ENCODE measurements at regions not wholly inside any gene's neighbourhood (a gene's known extent, or its start where the extent isn't known, plus 50 kb on each side); places are given as distances from the start of the nearest gene placed in this dataset.
A peak's percentile ranks its signal among the peaks of the same experiment; 100 is the strongest.
"Not testable (repeated sequence)": the region's sequence is repeated elsewhere in the genome, so short reads cannot be mapped to it uniquely, and the experiment has no call there.

- H3K27me3 Mint-ChIP-seq (ENCODE audit: low read depth in 3 of 3), result peaks cover 0 to 3% (median 2%) of the 10 kb centered on the region in 3 donors
- H3K9me3 Mint-ChIP-seq, result no peaks in the 10 kb centered on the region
- no peak for DNase-seq
- peaks cover 60 to 81% of the 10 kb centered on the region in 2 donors for H3K4me1 Mint-ChIP-seq
- H3K27ac Mint-ChIP-seq, result peak overlapping the region in 1 of 6 donors; percentile 76
- peaks cover 0 to 3% (median 0%) of the 10 kb centered on the region in 3 donors for H3K36me3 Mint-ChIP-seq
- no peak overlapping the region for H3K4me3 Mint-ChIP-seq
These were observed 75.1 kb downstream of the HAUS1 start for GRCh38 chr18:46179306-46179705.

GRCh38 chr18:46182633-46183358 is 78.6 kb downstream of the HAUS1 start:
- peaks cover 0 to 3% (median 0%) of the 10 kb centered on the region in 3 donors for H3K36me3 Mint-ChIP-seq
- peaks cover 0 to 4% (median 3%) of the 10 kb centered on the region in 3 donors for H3K27me3 Mint-ChIP-seq (ENCODE audit: low read depth in 3 of 3)
- peak overlapping the region in 3 of 6 donors; percentile 8 to 29 (median 13) for H3K27ac Mint-ChIP-seq
- no peak for DNase-seq
- peaks cover 50 to 69% of the 10 kb centered on the region in 2 donors for H3K4me1 Mint-ChIP-seq
- no peaks in the 10 kb centered on the region for H3K9me3 Mint-ChIP-seq
- H3K4me3 Mint-ChIP-seq, result no peak overlapping the region

GRCh38 chr18:46184296-46184695 is 80.1 kb downstream of the HAUS1 start:
- not testable (repeated sequence) for DNase-seq; H3K36me3 Mint-ChIP-seq; H3K27me3 Mint-ChIP-seq (ENCODE audit: low read depth in 3 of 3); H3K9me3 Mint-ChIP-seq
- Mint-ChIP-seq H3K4me1 (peaks cover 48 to 65% of the 10 kb centered on the region in 2 donors), H3K27ac (peak overlapping the region in 5 of 6 donors; percentile 28 to 72 (median 58)), H3K4me3 (peak overlapping the region in 1 of 5 donors; percentile 36)

- peak overlapping the region in 1 of 5 donors; percentile 36 for H3K4me3 Mint-ChIP-seq
- H3K27me3 Mint-ChIP-seq (ENCODE audit: low read depth in 3 of 3), result peaks cover 0 to 4% (median 3%) of the 10 kb centered on the region in 3 donors
- no peaks in the 10 kb centered on the region for H3K36me3 Mint-ChIP-seq
- peak overlapping the region; percentile 13 to 72 (median 50) for H3K27ac Mint-ChIP-seq
- no peaks in the 10 kb centered on the region for H3K9me3 Mint-ChIP-seq
- peaks cover 46 to 64% of the 10 kb centered on the region in 2 donors for H3K4me1 Mint-ChIP-seq
- no peak for DNase-seq
These were observed 80.5 kb downstream of the HAUS1 start for GRCh38 chr18:46184727-46185126.

GRCh38 chr18:46190667-46191066 is 86.5 kb downstream of the HAUS1 start:
- DNase-seq, result no peak
- H3K4me3 Mint-ChIP-seq, result peak overlapping the region in 1 of 5 donors; percentile 13
- peak overlapping the region in 5 of 6 donors; percentile 20 to 53 (median 35) for H3K27ac Mint-ChIP-seq
- no peaks in the 10 kb centered on the region for H3K36me3 Mint-ChIP-seq
- no peaks in the 10 kb centered on the region for H3K9me3 Mint-ChIP-seq
- H3K4me1 Mint-ChIP-seq, result peaks cover 32 to 44% of the 10 kb centered on the region in 2 donors
- H3K27me3 Mint-ChIP-seq (ENCODE audit: low read depth in 3 of 3), result peaks cover 0 to 4% (median 1%) of the 10 kb centered on the region in 3 donors

- H3K4me3 Mint-ChIP-seq, result no peak overlapping the region
These were observed 92.5 kb downstream of the HAUS1 start for GRCh38 chr18:46196627-46197243.

GRCh38 chr18:46199515-46200147 is 95.4 kb downstream of the HAUS1 start:
- no peak overlapping the region for H3K4me3 Mint-ChIP-seq
- H3K27ac Mint-ChIP-seq, result peak overlapping the region in 4 of 6 donors; percentile 0 to 62 (median 28)
- no peak for DNase-seq

More at GRCh38 chr18:46196627-46197243, 92.5 kb downstream of the HAUS1 start:
- Mint-ChIP-seq H3K27me3 (ENCODE audit: low read depth in 3 of 3) (peaks cover 0 to 2% (median 0%) of the 10 kb centered on the region in 3 donors), H3K9me3 (no peaks in the 10 kb centered on the region), H3K4me1 (peaks cover 51 to 55% of the 10 kb centered on the region in 2 donors), H3K27ac (peak overlapping the region in 2 of 6 donors; percentile 32 to 50), H3K36me3 (no peaks in the 10 kb centered on the region)
- DNase-seq, result no peak

GRCh38 chr18:46200178-46201055 is 96.2 kb downstream of the HAUS1 start:
- H3K4me3 Mint-ChIP-seq, result peak overlapping the region in 1 of 5 donors; percentile 24
- not testable (repeated sequence) for H3K9me3 Mint-ChIP-seq

More at GRCh38 chr18:46199515-46200147, 95.4 kb downstream of the HAUS1 start:
- Mint-ChIP-seq H3K9me3 (no peaks in the 10 kb centered on the region), H3K4me1 (peaks cover 59 to 71% of the 10 kb centered on the region in 2 donors), H3K36me3 (no peaks in the 10 kb centered on the region), H3K27me3 (ENCODE audit: low read depth in 3 of 3) (peaks cover 0 to 4% (median 0%) of the 10 kb centered on the region in 3 donors)

GRCh38 chr18:46204143-46204542 is 100.0 kb downstream of the HAUS1 start:
- Mint-ChIP-seq H3K27me3 (ENCODE audit: low read depth in 3 of 3) (peaks cover 0 to 6% (median 0%) of the 10 kb centered on the region in 3 donors), H3K9me3 (no peaks in the 10 kb centered on the region), H3K27ac (peak overlapping the region in 5 of 6 donors; percentile 39 to 82 (median 63)), H3K4me1 (peaks cover 74 to 86% of the 10 kb centered on the region in 2 donors), H3K36me3 (no peaks in the 10 kb centered on the region), H3K4me3 (peak overlapping the region; percentile 53 to 71 (median 67))
- DNase-seq, result no peak

More at GRCh38 chr18:46200178-46201055, 96.2 kb downstream of the HAUS1 start:
- Mint-ChIP-seq H3K4me1 (peaks cover 66 to 79% of the 10 kb centered on the region in 2 donors), H3K27ac (peak overlapping the region in 2 of 6 donors; percentile 0 to 40)
- DNase-seq; H3K36me3 Mint-ChIP-seq; H3K27me3 Mint-ChIP-seq (ENCODE audit: low read depth in 3 of 3): not testable (repeated sequence)

GRCh38 chr18:46207985-46208384 is 103.8 kb downstream of the HAUS1 start:
- Mint-ChIP-seq H3K9me3 (no peaks in the 10 kb centered on the region), H3K4me1 (peaks cover 79 to 91% of the 10 kb centered on the region in 2 donors), H3K27ac (peak overlapping the region in 4 of 6 donors; percentile 13 to 75 (median 48)), H3K4me3 (no peak overlapping the region), H3K27me3 (ENCODE audit: low read depth in 3 of 3) (peaks cover 0 to 4% (median 2%) of the 10 kb centered on the region in 3 donors), H3K36me3 (no peaks in the 10 kb centered on the region)
- no peak for DNase-seq

- Mint-ChIP-seq H3K4me1 (peaks cover 71 to 89% of the 10 kb centered on the region in 2 donors), H3K27me3 (ENCODE audit: low read depth in 3 of 3) (peaks cover 0 to 4% (median 2%) of the 10 kb centered on the region in 3 donors), H3K27ac (peak overlapping the region in 1 of 6 donors; percentile 17), H3K4me3 (no peak overlapping the region), H3K36me3 (no peaks in the 10 kb centered on the region), H3K9me3 (no peaks in the 10 kb centered on the region)
- no peak for DNase-seq
These were observed 105.0 kb downstream of the HAUS1 start for GRCh38 chr18:46209161-46209560.

- Mint-ChIP-seq H3K27ac (peak overlapping the region; percentile 9 to 73 (median 69)), H3K27me3 (ENCODE audit: low read depth in 3 of 3) (peaks cover 0 to 2% (median 0%) of the 10 kb centered on the region in 3 donors), H3K4me1 (peaks cover 49 to 88% of the 10 kb centered on the region in 2 donors), H3K4me3 (peak overlapping the region; percentile 16 to 60 (median 33)), H3K9me3 (no peaks in the 10 kb centered on the region), H3K36me3 (peaks cover 0 to 6% (median 0%) of the 10 kb centered on the region in 3 donors)
- DNase-seq, result peak in 2 of 3 donors; percentile 17 to 22
These were observed 107.6 kb downstream of the HAUS1 start for GRCh38 chr18:46211816-46212215.

- no peaks in the 10 kb centered on the region for H3K9me3 Mint-ChIP-seq
- DNase-seq, result no peak
- H3K4me3 Mint-ChIP-seq, result peak overlapping the region in 2 of 5 donors; percentile 33 to 60
- peaks cover 53 to 93% of the 10 kb centered on the region in 2 donors for H3K4me1 Mint-ChIP-seq
- H3K27ac Mint-ChIP-seq, result peak overlapping the region; percentile 9 to 73 (median 69)
- peaks cover 0 to 10% (median 0%) of the 10 kb centered on the region in 3 donors for H3K36me3 Mint-ChIP-seq
- peaks cover 0 to 2% (median 0%) of the 10 kb centered on the region in 3 donors for H3K27me3 Mint-ChIP-seq (ENCODE audit: low read depth in 3 of 3)
These were observed 108.2 kb downstream of the HAUS1 start for GRCh38 chr18:46212398-46212797.
